ENCODE measurements at regions not wholly inside any gene's neighbourhood (a gene's known extent, or its start where the extent isn't known, plus 50 kb on each side); places are given as distances from the start of the nearest gene placed in this dataset.

DNA sequence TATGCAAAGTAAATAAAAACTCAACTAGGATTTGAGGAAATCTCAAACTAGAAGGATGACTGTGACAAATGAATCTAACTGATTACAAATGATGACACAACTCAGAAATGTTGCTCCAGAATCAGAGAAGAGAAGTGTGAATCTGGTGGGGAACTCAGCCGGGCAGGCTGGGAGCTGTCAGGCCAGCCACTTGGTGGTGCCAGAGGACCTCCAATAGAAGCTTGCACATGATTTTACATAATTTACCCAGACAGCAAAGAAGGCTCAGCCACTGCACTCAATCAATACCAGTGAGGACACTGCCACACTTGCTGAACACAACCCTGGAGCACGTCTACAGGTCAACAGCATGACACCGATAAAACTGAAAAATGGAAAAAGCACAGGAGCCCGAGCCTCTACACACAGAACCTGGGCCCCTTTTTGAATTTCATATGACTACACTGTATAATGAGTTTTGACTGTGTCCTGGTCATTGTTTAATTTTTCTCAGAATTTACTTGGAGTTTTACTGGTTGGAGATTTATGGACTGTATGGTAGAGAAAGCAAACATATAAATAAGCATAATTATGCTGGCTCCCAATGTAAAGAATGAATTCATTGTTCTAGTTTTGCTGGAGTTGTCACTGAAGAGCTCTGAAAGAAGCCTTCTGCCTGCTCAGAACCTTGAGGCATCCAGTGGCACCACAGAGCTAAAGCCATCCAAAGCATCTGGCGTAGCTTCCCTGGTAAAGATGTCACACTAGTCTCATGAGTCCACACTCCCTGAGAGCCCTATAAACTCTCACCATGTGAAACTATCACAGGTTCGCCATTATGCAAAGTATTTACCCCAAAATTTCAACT, 296.5 kb downstream of the THBS2 start:
- Histone ChIP-seq H3K4me3 (ENCODE audit: low read depth in 1 of 2, low read length in 2 of 2) (no peak overlapping the region), H2AFZ (ENCODE audit: low read depth, low read length) (no peak overlapping the region)
- ATAC-seq (ENCODE audit: insufficient read depth, low read depth) = peak; percentile 78; the same call in 2 of the 3 replicates

GRCh38 chr6:168956141-168956838, 297.4 kb downstream of the THBS2 start:
- ATAC-seq (ENCODE audit: insufficient read depth, low read depth) = no peak

More for the DNA sequence above, 296.5 kb downstream of the THBS2 start:
- Histone ChIP-seq H3K36me3 (ENCODE audit: insufficient read depth, low read length) (no peaks in the 10 kb centered on the region), H3K27ac (ENCODE audit: low read length) (no peak overlapping the region), H4K20me1 (ENCODE audit: insufficient read depth, low read length) (no peaks in the 10 kb centered on the region), H3K9me3 (ENCODE audit: insufficient read depth, low read length, severe bottlenecking) (no peaks in the 10 kb centered on the region), H3K9ac (ENCODE audit: low read depth, low read length) (no peak overlapping the region), H3K27me3 (ENCODE audit: insufficient read depth, low read length, poor library complexity) (no peaks in the 10 kb centered on the region), H3K4me1 (ENCODE audit: insufficient read depth, low read length) (no peaks in the 10 kb centered on the region), H3K4me2 (ENCODE audit: insufficient read depth, low read length) (no peak overlapping the region), H3K79me2 (ENCODE audit: insufficient read depth, low read length) (no peaks in the 10 kb centered on the region)
- TF ChIP-seq, protein P1, sequence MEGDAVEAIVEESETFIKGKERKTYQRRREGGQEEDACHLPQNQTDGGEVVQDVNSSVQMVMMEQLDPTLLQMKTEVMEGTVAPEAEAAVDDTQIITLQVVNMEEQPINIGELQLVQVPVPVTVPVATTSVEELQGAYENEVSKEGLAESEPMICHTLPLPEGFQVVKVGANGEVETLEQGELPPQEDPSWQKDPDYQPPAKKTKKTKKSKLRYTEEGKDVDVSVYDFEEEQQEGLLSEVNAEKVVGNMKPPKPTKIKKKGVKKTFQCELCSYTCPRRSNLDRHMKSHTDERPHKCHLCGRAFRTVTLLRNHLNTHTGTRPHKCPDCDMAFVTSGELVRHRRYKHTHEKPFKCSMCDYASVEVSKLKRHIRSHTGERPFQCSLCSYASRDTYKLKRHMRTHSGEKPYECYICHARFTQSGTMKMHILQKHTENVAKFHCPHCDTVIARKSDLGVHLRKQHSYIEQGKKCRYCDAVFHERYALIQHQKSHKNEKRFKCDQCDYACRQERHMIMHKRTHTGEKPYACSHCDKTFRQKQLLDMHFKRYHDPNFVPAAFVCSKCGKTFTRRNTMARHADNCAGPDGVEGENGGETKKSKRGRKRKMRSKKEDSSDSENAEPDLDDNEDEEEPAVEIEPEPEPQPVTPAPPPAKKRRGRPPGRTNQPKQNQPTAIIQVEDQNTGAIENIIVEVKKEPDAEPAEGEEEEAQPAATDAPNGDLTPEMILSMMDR (IDR thresholded peaks at IDR 0.05; ENCODE audit: borderline replicate concordance, extremely low read depth, low read length, poor library complexity, severe bottlenecking) = peak; percentile 79
- TF ChIP-seq EZH2 (IDR thresholded peaks at IDR 0.05; ENCODE audit: borderline replicate concordance, low read depth, low read length, severe bottlenecking) = no peak
- DNase-seq = peak; percentile 50

DNA sequence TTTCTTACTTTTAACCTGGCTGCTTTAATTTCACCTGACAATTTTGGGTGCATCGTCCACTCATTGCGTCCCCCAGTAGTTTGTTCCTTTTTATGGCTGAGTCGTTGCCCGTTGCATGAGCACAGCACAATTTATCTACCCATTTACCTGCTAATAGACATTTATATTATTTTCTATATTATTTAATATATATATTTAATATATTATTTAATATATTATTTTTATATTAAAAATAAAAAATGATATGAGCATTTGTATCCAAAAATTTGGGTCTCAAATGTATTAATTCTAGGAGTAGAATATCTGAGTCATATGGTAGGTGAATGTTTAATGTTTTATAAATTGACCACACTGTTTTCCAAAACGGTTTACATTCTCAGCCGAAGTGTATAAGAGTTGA, 300.2 kb downstream of the THBS2 start:
- H3K9ac ChIP-seq (ENCODE audit: low read depth, low read length) = no peak overlapping the region
- H3K9me3 ChIP-seq (ENCODE audit: insufficient read depth, low read length, severe bottlenecking) = no peaks in the 10 kb centered on the region
- no peak overlapping the region for H3K4me2 ChIP-seq (ENCODE audit: insufficient read depth, low read length)
- H2AFZ ChIP-seq (ENCODE audit: low read depth, low read length) = no peak overlapping the region
- DNase-seq (no peak), ATAC-seq (ENCODE audit: insufficient read depth, low read depth) (no peak)
- no peaks in the 10 kb centered on the region for H3K36me3 ChIP-seq (ENCODE audit: insufficient read depth, low read length)
- no peak for TF ChIP-seq EZH2 (IDR thresholded peaks at IDR 0.05; ENCODE audit: borderline replicate concordance, low read depth, low read length, severe bottlenecking)
- TF ChIP-seq, protein P1 (IDR thresholded peaks at IDR 0.05; ENCODE audit: borderline replicate concordance, extremely low read depth, low read length, poor library complexity, severe bottlenecking) = no peak
- no peak overlapping the region for H3K27ac ChIP-seq (ENCODE audit: low read length)
- no peaks in the 10 kb centered on the region for H4K20me1 ChIP-seq (ENCODE audit: insufficient read depth, low read length)
- H3K79me2 ChIP-seq (ENCODE audit: insufficient read depth, low read length) = no peaks in the 10 kb centered on the region
- no peak overlapping the region for H3K4me3 ChIP-seq (ENCODE audit: low read depth in 1 of 2, low read length in 2 of 2)
- H3K4me1 ChIP-seq (ENCODE audit: insufficient read depth, low read length) = no peaks in the 10 kb centered on the region
- peaks cover 2% of the 10 kb centered on the region for H3K27me3 ChIP-seq (ENCODE audit: insufficient read depth, low read length, poor library complexity)

More at GRCh38 chr6:168956141-168956838, 297.4 kb downstream of the THBS2 start:
- no peaks in the 10 kb centered on the region for H3K79me2 ChIP-seq (ENCODE audit: insufficient read depth, low read length)
- H4K20me1 ChIP-seq (ENCODE audit: insufficient read depth, low read length) = no peaks in the 10 kb centered on the region
- no peak for TF ChIP-seq EZH2 (IDR thresholded peaks at IDR 0.05; ENCODE audit: borderline replicate concordance, low read depth, low read length, severe bottlenecking)
- TF ChIP-seq, protein P1 (IDR thresholded peaks at IDR 0.05; ENCODE audit: borderline replicate concordance, extremely low read depth, low read length, poor library complexity, severe bottlenecking) = no peak
- H3K9me3 ChIP-seq (ENCODE audit: insufficient read depth, low read length, severe bottlenecking) = no peaks in the 10 kb centered on the region
- H3K9ac ChIP-seq (ENCODE audit: low read depth, low read length) = no peak overlapping the region
- no peak overlapping the region for H3K4me3 ChIP-seq (ENCODE audit: low read depth in 1 of 2, low read length in 2 of 2)
- no peaks in the 10 kb centered on the region for H3K27me3 ChIP-seq (ENCODE audit: insufficient read depth, low read length, poor library complexity)
- DNase-seq = no peak
- no peak overlapping the region for H3K27ac ChIP-seq (ENCODE audit: low read length)
- no peak overlapping the region for H3K4me2 ChIP-seq (ENCODE audit: insufficient read depth, low read length)
- no peak overlapping the region for H2AFZ ChIP-seq (ENCODE audit: low read depth, low read length)
- H3K36me3 ChIP-seq (ENCODE audit: insufficient read depth, low read length) = no peaks in the 10 kb centered on the region
- H3K4me1 ChIP-seq (ENCODE audit: insufficient read depth, low read length) = no peaks in the 10 kb centered on the region
